Mesenchymal stem cell (in vitro differentiated cells and primary cell): ENCODE measurements at regions not wholly inside any gene's neighbourhood (a gene's known extent, or its start where the extent isn't known, plus 50 kb on each side); places are given as distances from the start of the nearest gene placed in this dataset.
A peak's percentile ranks its signal among the peaks of the same experiment; 100 is the strongest.

ENCODE experiments used
- DNase-seq: peaks from one replicate; pipeline ENCODE4 v3.0.0-alpha.2; 2013
- H2AFZ ChIP-seq: one replicate; pipeline ENCODE4 v1.6.1; 2013; ENCODE audit warnings: low read depth, mild to moderate bottlenecking, control low read depth, inconsistent platforms, low read length, moderate library complexity
- H2AK5ac ChIP-seq: 2 replicates; pipeline ENCODE4 v1.6.1; 2013; ENCODE audit warnings: low read length, moderate library complexity, mild to moderate bottlenecking, inconsistent platforms; ENCODE audit not compliant: severe bottlenecking
- H2BK120ac ChIP-seq: one replicate; pipeline ENCODE4 v1.6.1; 2013; ENCODE audit warnings: low read depth, mild to moderate bottlenecking, inconsistent platforms, low read length, moderate library complexity
- H2BK12ac ChIP-seq, 2 experiments: one replicate each; pipeline ENCODE4 v1.6.1; 2013; ENCODE audit warnings: inconsistent platforms in 2 of 2, low read length in 2 of 2, mild to moderate bottlenecking in 2 of 2, moderate library complexity in 2 of 2, control low read depth in 1 of 2
- H2BK15ac ChIP-seq: one replicate; pipeline ENCODE4 v1.6.1; 2013; ENCODE audit warnings: mild to moderate bottlenecking, low read depth, inconsistent platforms; ENCODE audit not compliant: poor library complexity, severe bottlenecking
- H2BK5ac ChIP-seq: 2 replicates; pipeline ENCODE4 v1.6.1; 2013; ENCODE audit warnings: low read depth, mild to moderate bottlenecking, low read length, control low read depth, inconsistent platforms; ENCODE audit not compliant: poor library complexity, severe bottlenecking
- H3K14ac ChIP-seq, 2 experiments: one replicate each; pipeline ENCODE4 v1.6.1; 2013; ENCODE audit warnings: inconsistent platforms in 2 of 2, low read length in 2 of 2, control low read depth in 1 of 2, mild to moderate bottlenecking in 1 of 2, moderate library complexity in 1 of 2
- H3K18ac ChIP-seq, 2 experiments: one replicate each; pipeline ENCODE4 v1.6.1; 2013; ENCODE audit warnings: inconsistent platforms in 2 of 2, low read length in 2 of 2, control low read depth in 1 of 2, low read depth in 1 of 2, mild to moderate bottlenecking in 1 of 2
- H3K23ac ChIP-seq, 2 experiments: one replicate each; pipeline ENCODE4 v1.6.1; 2013; ENCODE audit warnings: inconsistent platforms in 2 of 2, low read length in 2 of 2, mild to moderate bottlenecking in 2 of 2, moderate library complexity in 2 of 2, control low read depth in 1 of 2
- H3K27ac ChIP-seq: 2 replicates; pipeline ENCODE4 v1.5.1; 2013; ENCODE audit warnings: mild to moderate bottlenecking, moderate library complexity, low read length, control low read depth, inconsistent platforms; ENCODE audit not compliant: poor library complexity, severe bottlenecking
- H3K27me3 ChIP-seq, 2 experiments: 2 replicates each; pipeline versions ENCODE4 v1.6.1 to v1.7.0; 2013; ENCODE audit warnings: low read length in 2 of 2, mild to moderate bottlenecking in 2 of 2, moderate library complexity in 2 of 2, control low read depth in 1 of 2, inconsistent platforms in 1 of 2; ENCODE audit not compliant: control insufficient read depth in 1 of 2, insufficient read depth in 1 of 2
- H3K36me3 ChIP-seq, 2 experiments: 2 replicates each; pipeline versions ENCODE4 v1.6.1 to v1.7.0; 2013; ENCODE audit warnings: low read length in 2 of 2, control low read depth in 1 of 2, inconsistent platforms in 1 of 2, low read depth in 1 of 2, mild to moderate bottlenecking in 1 of 2; ENCODE audit not compliant: insufficient read depth in 2 of 2, control insufficient read depth in 1 of 2
- H3K4ac ChIP-seq, 2 experiments: one replicate each; pipeline ENCODE4 v1.6.1; 2013; ENCODE audit warnings: inconsistent platforms in 2 of 2, low read length in 2 of 2, mild to moderate bottlenecking in 2 of 2, moderate library complexity in 2 of 2, control low read depth in 1 of 2, low read depth in 1 of 2
- H3K4me1 ChIP-seq: 2 replicates; pipeline ENCODE4 v1.6.1; 2013; ENCODE audit warnings: low read depth, low read length, control low read depth; ENCODE audit not compliant: control insufficient read depth, insufficient read depth
- H3K4me2 ChIP-seq: 2 replicates; pipeline ENCODE4 v1.6.1; 2013; ENCODE audit warnings: low read length, mild to moderate bottlenecking, inconsistent platforms; ENCODE audit not compliant: poor library complexity, severe bottlenecking
- H3K4me3 ChIP-seq, 2 experiments: 2 replicates each; pipeline versions ENCODE4 v1.5.1 to v1.7.0; 2013; ENCODE audit warnings: low read length in 2 of 2, mild to moderate bottlenecking in 2 of 2, control low read depth in 1 of 2, low read depth in 1 of 2; ENCODE audit not compliant: insufficient read depth in 1 of 2
- H3K79me1 ChIP-seq: replicated peaks from 2 replicates; pipeline ENCODE4 v1.6.1; 2013; ENCODE audit warnings: mild to moderate bottlenecking, control low read depth, low read length, inconsistent platforms; ENCODE audit not compliant: poor library complexity, severe bottlenecking
- H3K9ac ChIP-seq: 2 replicates; pipeline ENCODE4 v1.7.0; 2013; ENCODE audit warnings: mild to moderate bottlenecking, low read length, moderate library complexity
- H3K9me3 ChIP-seq: 2 replicates; pipeline ENCODE4 v1.7.0; 2013; ENCODE audit warnings: mild to moderate bottlenecking, low read length; ENCODE audit not compliant: control insufficient read depth
- H4K8ac ChIP-seq: one replicate; pipeline ENCODE4 v1.6.1; 2013; ENCODE audit warnings: inconsistent platforms, mild to moderate bottlenecking, low read length, moderate library complexity
- H4K91ac ChIP-seq: one replicate; pipeline ENCODE4 v1.6.1; 2013; ENCODE audit warnings: mild to moderate bottlenecking, low read length, inconsistent platforms
- WGBS: methylation state at CpG from one replicate; pipeline ENCODE4 v1.1.7; 2013; ENCODE audit warnings: mixed read lengths; 5-methylcytosine and 5-hydroxymethylcytosine counted together

DNA sequence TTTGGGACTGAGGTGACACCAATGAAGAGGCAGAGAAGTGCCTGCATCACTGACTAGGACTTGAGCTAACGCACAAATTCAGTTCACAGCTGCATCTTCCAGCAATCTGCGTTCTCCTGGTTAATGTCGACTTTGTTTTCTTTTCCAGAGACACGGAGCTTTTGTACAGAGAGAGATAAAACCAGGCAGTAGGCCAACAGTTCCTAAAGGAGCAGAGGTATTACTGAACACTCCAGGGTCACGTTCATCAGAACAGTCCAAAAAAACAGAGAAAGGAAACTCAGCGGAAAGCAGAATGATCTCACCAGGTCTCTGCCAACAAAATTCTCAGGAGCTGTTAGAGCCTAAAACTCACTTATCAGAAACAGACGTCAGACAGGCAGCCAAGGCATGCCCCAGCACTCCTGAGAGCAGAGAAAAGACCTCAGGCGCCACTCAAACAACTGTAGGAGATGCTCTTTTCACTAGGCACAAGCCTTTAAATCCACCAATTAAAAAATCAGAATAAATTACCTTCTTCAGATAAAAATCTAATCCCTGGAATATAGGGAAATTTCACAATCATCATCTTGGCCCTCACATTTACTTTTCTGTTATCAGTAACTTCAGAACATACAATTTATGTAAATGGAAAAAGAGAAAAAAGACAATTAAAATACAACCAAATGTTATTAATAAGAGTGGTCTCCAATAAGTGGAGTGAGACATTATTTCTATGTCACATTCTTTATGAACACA, 95.9 kb upstream of the SPTBN1 start:
- Histone ChIP-seq H2BK120ac (no peak overlapping the region), H2BK12ac (peak overlapping the region in 1 of 2 experiments; percentile 56), H3K18ac (no peak overlapping the region), H3K4me1 (no peaks in the 10 kb centered on the region), H3K36me3 (no peaks in the 10 kb centered on the region), H3K27ac (no peak overlapping the region), H3K4me2 (peak overlapping the region; percentile 10), H3K27me3 (no peaks in the 10 kb centered on the region), H3K9me3 (peaks cover 4% of the 10 kb centered on the region), H4K8ac (no peak overlapping the region), H3K4me3 (peak overlapping the region in 1 of 2 experiments; percentile 55), H4K91ac (no peak overlapping the region), H2BK5ac (no peak overlapping the region), H2AFZ (peak overlapping the region; percentile 37), H3K23ac (no peak overlapping the region), H3K4ac (no peak overlapping the region), H2AK5ac (no peak overlapping the region), H3K9ac (peak overlapping the region; percentile 70), H3K79me1 (no peaks in the 10 kb centered on the region), H2BK15ac (no peak overlapping the region), H3K14ac (no peak overlapping the region)
- WGBS, result 32% methylated on average over 8 of the region's 8 CpGs
- peak; percentile 47 for DNase-seq

DNA sequence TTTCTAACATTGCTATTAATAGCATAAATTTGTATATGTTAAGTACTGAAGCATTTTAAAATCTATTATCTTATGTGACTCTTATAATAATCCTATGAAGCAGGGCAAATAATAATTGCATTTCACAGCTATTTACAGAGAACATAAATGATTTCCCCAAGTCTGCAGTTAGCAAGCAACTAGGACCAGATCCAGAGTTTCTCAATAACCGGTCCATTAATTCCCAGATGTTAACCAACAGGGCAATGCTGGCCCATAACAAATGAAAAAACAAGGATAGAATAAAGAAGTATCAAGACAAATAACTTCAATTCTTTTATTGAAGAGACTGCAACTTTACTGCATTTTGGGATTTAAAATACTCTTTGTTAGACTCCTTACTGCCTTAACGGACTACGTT, 91.7 kb upstream of the SPTBN1 start:
- Histone ChIP-seq H2AK5ac (no peak overlapping the region), H3K9me3 (peaks cover 26% of the 10 kb centered on the region), H2AFZ (no peak overlapping the region), H3K18ac (no peak overlapping the region), H3K36me3 (no peaks in the 10 kb centered on the region), H3K27ac (no peak overlapping the region), H4K91ac (no peak overlapping the region), H3K9ac (no peak overlapping the region), H3K4me3 (no peak overlapping the region), H3K4me2 (no peak overlapping the region), H2BK15ac (no peak overlapping the region), H2BK5ac (no peak overlapping the region), H3K79me1 (no peaks in the 10 kb centered on the region), H3K14ac (no peak overlapping the region), H2BK120ac (no peak overlapping the region), H3K23ac (no peak overlapping the region), H3K4ac (no peak overlapping the region), H3K4me1 (no peaks in the 10 kb centered on the region), H4K8ac (no peak overlapping the region), H3K27me3 (no peaks in the 10 kb centered on the region), H2BK12ac (no peak overlapping the region)
- no CpG with 5 or more reads among the region's 3 CpGs for WGBS
- DNase-seq, result no peak

DNA sequence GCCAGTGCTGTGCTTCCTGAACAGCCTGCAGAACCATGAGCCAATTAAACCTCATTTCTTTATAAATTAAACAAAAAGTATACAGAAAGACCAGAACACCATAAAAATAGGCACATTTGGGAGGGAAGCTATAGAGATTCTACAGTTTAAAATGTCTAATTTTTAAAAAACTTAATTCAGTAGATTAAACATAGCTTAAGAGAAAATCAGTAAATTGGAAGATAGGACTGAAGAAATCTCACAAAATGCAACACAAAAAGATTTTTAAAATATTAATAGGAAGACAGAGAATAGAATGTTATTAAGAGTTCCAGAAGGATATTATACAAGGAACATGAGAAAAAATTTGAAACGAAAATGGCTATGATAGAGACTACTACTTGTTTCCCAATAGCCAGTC, 90.5 kb upstream of the SPTBN1 start:
- Histone ChIP-seq H2BK12ac (no peak overlapping the region), H3K4ac (no peak overlapping the region), H2AFZ (no peak overlapping the region), H3K27me3 (no peaks in the 10 kb centered on the region), H3K9me3 (peaks cover 26% of the 10 kb centered on the region), H2BK5ac (no peak overlapping the region), H2AK5ac (no peak overlapping the region), H4K91ac (no peak overlapping the region), H3K23ac (no peak overlapping the region), H3K36me3 (no peaks in the 10 kb centered on the region), H3K4me3 (no peak overlapping the region), H3K27ac (no peak overlapping the region), H3K79me1 (no peaks in the 10 kb centered on the region), H2BK15ac (no peak overlapping the region), H3K4me2 (no peak overlapping the region), H3K9ac (no peak overlapping the region), H3K14ac (no peak overlapping the region), H3K4me1 (no peaks in the 10 kb centered on the region), H2BK120ac (no peak overlapping the region), H4K8ac (no peak overlapping the region), H3K18ac (no peak overlapping the region)
- no CpG with 5 or more reads among the region's 1 CpG for WGBS
- DNase-seq, result no peak

DNA sequence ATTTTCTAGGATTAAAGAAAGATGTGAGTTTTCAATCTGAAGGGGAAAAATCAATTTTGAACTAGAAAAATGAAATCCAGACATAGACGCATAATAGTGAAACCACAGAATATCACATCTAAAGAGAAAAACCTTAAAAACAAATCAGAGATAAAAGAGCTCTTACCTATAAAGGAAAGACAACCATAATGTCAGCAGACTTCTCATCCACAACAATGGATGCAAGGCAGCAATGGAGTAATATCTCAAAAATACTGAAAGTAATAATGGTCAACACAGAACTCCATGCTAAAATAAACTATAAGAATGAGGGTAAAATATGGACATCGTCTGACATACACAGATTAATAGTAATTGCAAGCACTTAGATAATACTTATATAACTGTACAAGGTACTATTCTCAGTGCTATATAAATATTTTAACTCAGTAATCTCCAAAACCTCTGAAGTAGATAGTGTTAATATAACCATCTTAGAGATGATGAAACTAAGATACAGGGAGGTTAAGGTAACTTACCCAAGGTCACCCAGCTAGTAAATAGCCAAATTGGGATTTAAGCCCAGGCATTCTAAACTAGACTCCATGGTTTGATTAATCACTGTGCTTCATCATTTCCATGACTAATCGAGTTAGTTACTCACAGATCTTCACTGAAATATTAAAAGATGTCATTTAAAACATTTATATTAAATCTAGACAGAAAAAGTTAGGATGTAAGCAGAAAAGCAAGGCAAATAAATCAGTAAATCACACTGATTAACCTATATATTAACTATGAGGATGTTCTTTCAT, 89.4 kb upstream of the SPTBN1 start:
- H3K27me3 ChIP-seq, result no peaks in the 10 kb centered on the region
- DNase-seq, result no peak
- peak overlapping the region; percentile 50 for H3K9ac ChIP-seq
- H3K4me2 ChIP-seq, result no peak overlapping the region
- no peak overlapping the region for H3K14ac ChIP-seq
- no peaks in the 10 kb centered on the region for H3K4me1 ChIP-seq
- H3K79me1 ChIP-seq, result no peaks in the 10 kb centered on the region
- H3K23ac ChIP-seq, result no peak overlapping the region
- H3K36me3 ChIP-seq, result no peaks in the 10 kb centered on the region
- H3K27ac ChIP-seq, result no peak overlapping the region
- no peak overlapping the region for H2BK15ac ChIP-seq
- no peak overlapping the region for H2BK12ac ChIP-seq
- H3K4me3 ChIP-seq, result no peak overlapping the region
- no peak overlapping the region for H2BK5ac ChIP-seq
- peaks cover 26% of the 10 kb centered on the region for H3K9me3 ChIP-seq
- no peak overlapping the region for H3K18ac ChIP-seq
- H2AFZ ChIP-seq, result no peak overlapping the region
- H4K91ac ChIP-seq, result no peak overlapping the region
- no peak overlapping the region for H2AK5ac ChIP-seq
- no CpG with 5 or more reads among the region's 3 CpGs for WGBS
- H3K4ac ChIP-seq, result no peak overlapping the region
- H2BK120ac ChIP-seq, result no peak overlapping the region
- no peak overlapping the region for H4K8ac ChIP-seq
